ENCODE measurements at regions not wholly inside any gene's neighbourhood (a gene's known extent, or its start where the extent isn't known, plus 50 kb on each side); places are given as distances from the start of the nearest gene placed in this dataset.

DNA sequence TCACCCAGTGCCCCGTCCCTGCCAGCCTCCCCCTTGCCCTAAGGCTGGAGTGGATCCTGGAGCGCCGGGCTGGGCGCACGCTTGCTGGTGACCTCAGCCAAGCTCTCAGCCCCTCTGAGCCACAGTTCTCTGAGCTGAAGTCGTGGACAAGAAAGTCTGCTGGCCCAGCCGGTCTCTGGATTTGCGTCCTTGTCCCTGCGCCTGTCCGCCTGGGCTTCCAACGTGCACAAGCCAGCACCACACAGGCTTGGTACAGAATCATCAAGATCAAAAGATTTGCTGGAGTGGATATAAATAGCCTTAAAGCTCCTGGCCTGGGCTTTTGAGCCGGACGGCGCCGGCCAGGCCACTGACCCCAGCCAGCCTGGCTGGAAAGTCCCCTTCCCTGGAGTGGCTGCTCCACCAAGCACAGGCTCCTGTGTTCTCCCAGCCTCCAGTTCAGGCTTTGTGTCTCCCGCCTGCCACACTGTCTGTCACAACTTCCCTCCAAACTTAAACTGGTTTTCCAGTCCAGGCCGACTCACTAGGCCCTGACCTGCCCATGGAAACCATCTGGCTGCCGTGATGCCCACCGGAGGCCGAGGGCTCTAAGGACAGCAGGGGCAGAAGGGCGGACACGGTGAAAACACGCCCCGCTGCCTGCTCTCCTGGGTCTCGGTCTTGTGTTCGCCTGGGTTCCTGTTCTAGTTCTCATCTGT, 156.2 kb downstream of the NUP210 start:
- Histone ChIP-seq H3K9me1 (ENCODE audit: control insufficient read depth, insufficient read depth, low read length) (no peaks in the 10 kb centered on the region), H3K9ac (ENCODE audit: insufficient read depth in 1 of 2, low read depth in 2 of 2, low read length in 2 of 2) (peak overlapping the region in 1 of 2 experiments; percentile 53; a peak in 1 of 4 replicates), H3K27ac (ENCODE audit: extremely low read depth, low read depth, low read length) (no peak overlapping the region), H3K9me3 (replicated peaks; ENCODE audit: control insufficient read depth, insufficient read depth, low read depth, low read length) (no peaks in the 10 kb centered on the region), H2AFZ (ENCODE audit: low read depth, low read length) (no peak overlapping the region), H3K4me3 (no peak overlapping the region), H3K4me1 (replicated peaks in 1 of 2; ENCODE audit: control insufficient read depth in 2 of 2, insufficient read depth in 2 of 2, low read length in 2 of 2) (peaks cover 10 to 15% of the 10 kb centered on the region in 2 experiments; a peak in 4 of 5 replicates), H4K20me1 (replicated peaks; ENCODE audit: control insufficient read depth, insufficient read depth, low read length) (peaks cover 8% of the 10 kb centered on the region; the same call in 1 of the 2 replicates), H3K4me2 (ENCODE audit: insufficient read depth, low read length) (no peak overlapping the region), H3K79me2 (ENCODE audit: control insufficient read depth, insufficient read depth, low read length) (no peaks in the 10 kb centered on the region), H3K36me3 (ENCODE audit: control insufficient read depth, insufficient read depth, low read length) (no peaks in the 10 kb centered on the region), H3K27me3 (ENCODE audit: control insufficient read depth in 2 of 2, insufficient read depth in 2 of 2, low read length in 2 of 2) (peaks cover 16 to 74% of the 10 kb centered on the region in 2 experiments)
- FAIRE-seq, result no peak
- in situ Hi-C loops (cut with MboI), result no loop called here
- no peak for ATAC-seq
- CTCF ChIA-PET (ENCODE audit: low intra/inter-chr PET ratio), result no interaction called here
- POLR2A ChIA-PET, result no interaction called here
- BruUV-seq (replicated peaks), result no TSS peak
- intact Hi-C loops (cut with micrococcal nuclease), result no loop called here
- no peak for DNase-seq (ENCODE audit: extremely low read depth in 1 of 4, low spot score in 3 of 4)
- 43% methylated on average over 26 of the region's 26 CpGs for WGBS (ENCODE audit: insufficient coverage, low coverage, missing lambda C conversion rate)
- TF ChIP-seq HNRNPH1 (optimal IDR thresholded peaks at IDR 0.05; ENCODE audit: low read depth, low read length) (no peak), MCM5 (IDR thresholded peaks at IDR 0.05; ENCODE audit: low read depth) (no peak), ZNF586 (CRISPR knock-in tag; conservative IDR thresholded peaks at IDR 0.05) (no peak), XRCC4 (IDR thresholded peaks at IDR 0.05; ENCODE audit: extremely low read depth, insufficient read depth, insufficient read length) (no peak), NRF1 (conservative IDR thresholded peaks at IDR 0.05 in 1 of 2, IDR thresholded peaks at IDR 0.05 in 1 of 2) (no peak), SOX6 (IDR thresholded peaks at IDR 0.05) (no peak), RNF219 (CRISPR knock-in tag; IDR thresholded peaks at IDR 0.05) (no peak), ZFP1 (CRISPR knock-in tag; IDR thresholded peaks at IDR 0.05) (no peak), TEAD4 (IDR thresholded peaks at IDR 0.05; ENCODE audit: low read length) (no peak), TEAD4 (CRISPR knock-in tag; IDR thresholded peaks at IDR 0.05; ENCODE audit: borderline replicate concordance) (no peak), NFYB (IDR thresholded peaks at IDR 0.05; ENCODE audit: extremely low read depth, insufficient read length) (no peak), HIVEP1 (CRISPR knock-in tag; IDR thresholded peaks at IDR 0.05) (no peak)
- TF ChIP-seq, protein P1, sequence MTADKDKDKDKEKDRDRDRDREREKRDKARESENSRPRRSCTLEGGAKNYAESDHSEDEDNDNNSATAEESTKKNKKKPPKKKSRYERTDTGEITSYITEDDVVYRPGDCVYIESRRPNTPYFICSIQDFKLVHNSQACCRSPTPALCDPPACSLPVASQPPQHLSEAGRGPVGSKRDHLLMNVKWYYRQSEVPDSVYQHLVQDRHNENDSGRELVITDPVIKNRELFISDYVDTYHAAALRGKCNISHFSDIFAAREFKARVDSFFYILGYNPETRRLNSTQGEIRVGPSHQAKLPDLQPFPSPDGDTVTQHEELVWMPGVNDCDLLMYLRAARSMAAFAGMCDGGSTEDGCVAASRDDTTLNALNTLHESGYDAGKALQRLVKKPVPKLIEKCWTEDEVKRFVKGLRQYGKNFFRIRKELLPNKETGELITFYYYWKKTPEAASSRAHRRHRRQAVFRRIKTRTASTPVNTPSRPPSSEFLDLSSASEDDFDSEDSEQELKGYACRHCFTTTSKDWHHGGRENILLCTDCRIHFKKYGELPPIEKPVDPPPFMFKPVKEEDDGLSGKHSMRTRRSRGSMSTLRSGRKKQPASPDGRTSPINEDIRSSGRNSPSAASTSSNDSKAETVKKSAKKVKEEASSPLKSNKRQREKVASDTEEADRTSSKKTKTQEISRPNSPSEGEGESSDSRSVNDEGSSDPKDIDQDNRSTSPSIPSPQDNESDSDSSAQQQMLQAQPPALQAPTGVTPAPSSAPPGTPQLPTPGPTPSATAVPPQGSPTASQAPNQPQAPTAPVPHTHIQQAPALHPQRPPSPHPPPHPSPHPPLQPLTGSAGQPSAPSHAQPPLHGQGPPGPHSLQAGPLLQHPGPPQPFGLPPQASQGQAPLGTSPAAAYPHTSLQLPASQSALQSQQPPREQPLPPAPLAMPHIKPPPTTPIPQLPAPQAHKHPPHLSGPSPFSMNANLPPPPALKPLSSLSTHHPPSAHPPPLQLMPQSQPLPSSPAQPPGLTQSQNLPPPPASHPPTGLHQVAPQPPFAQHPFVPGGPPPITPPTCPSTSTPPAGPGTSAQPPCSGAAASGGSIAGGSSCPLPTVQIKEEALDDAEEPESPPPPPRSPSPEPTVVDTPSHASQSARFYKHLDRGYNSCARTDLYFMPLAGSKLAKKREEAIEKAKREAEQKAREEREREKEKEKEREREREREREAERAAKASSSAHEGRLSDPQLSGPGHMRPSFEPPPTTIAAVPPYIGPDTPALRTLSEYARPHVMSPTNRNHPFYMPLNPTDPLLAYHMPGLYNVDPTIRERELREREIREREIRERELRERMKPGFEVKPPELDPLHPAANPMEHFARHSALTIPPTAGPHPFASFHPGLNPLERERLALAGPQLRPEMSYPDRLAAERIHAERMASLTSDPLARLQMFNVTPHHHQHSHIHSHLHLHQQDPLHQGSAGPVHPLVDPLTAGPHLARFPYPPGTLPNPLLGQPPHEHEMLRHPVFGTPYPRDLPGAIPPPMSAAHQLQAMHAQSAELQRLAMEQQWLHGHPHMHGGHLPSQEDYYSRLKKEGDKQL (CRISPR knock-in tag; IDR thresholded peaks at IDR 0.05; ENCODE audit: borderline replicate concordance), result no peak
- TF ChIP-seq, protein P2, sequence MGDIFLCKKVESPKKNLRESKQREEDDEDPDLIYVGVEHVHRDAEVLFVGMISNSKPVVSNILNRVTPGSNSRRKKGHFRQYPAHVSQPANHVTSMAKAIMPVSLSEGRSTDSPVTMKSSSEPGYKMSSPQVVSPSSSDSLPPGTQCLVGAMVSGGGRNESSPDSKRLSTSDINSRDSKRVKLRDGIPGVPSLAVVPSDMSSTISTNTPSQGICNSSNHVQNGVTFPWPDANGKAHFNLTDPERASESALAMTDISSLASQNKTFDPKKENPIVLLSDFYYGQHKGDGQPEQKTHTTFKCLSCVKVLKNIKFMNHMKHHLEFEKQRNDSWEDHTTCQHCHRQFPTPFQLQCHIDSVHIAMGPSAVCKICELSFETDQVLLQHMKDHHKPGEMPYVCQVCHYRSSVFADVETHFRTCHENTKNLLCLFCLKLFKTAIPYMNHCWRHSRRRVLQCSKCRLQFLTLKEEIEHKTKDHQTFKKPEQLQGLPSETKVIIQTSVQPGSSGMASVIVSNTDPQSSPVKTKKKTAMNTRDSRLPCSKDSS (IDR thresholded peaks at IDR 0.05; ENCODE audit: low read depth, partially characterized antibody), result no peak

Data from K562 (cell line).